ENCODE measurements at regions not wholly inside any gene's neighbourhood (a gene's known extent, or its start where the extent isn't known, plus 50 kb on each side); places are given as distances from the start of the nearest gene placed in this dataset.

DNA sequence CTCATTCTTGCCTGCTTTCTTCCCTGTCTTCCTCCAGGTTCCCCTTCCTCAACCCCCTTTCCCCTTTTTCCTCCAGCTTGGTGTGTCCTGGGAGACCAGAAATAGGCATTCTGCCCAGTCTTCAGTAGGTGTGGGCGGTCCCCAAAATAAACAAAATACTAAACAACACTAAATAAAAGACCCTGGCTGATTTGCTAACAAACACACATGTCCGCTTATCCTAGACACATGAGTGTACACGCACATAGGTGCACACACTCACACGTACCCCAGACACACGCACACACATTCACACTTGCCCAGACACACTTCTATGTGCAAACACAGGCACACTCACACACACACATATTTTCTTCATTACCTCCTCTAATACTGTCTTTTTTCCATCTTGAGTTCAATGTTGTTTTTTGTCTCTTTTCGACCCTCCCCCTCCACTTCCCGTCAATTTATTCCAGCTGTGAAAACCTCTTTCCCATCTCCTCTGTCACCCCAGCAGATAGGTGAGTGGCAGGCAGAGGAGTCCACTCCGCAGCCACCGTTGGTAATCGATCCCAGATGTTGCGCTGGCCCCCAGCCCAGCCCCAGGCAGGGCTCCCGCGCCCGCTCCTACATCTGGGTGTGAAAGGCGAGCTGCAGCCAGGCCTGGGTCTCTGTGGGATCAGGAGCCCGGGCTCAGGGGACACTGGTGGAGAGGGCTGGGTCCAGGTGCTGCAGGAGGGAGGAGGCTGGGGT lies 56.9 kb upstream of the FOXP4 start (continued):
- TF ChIP-seq, protein P1, sequence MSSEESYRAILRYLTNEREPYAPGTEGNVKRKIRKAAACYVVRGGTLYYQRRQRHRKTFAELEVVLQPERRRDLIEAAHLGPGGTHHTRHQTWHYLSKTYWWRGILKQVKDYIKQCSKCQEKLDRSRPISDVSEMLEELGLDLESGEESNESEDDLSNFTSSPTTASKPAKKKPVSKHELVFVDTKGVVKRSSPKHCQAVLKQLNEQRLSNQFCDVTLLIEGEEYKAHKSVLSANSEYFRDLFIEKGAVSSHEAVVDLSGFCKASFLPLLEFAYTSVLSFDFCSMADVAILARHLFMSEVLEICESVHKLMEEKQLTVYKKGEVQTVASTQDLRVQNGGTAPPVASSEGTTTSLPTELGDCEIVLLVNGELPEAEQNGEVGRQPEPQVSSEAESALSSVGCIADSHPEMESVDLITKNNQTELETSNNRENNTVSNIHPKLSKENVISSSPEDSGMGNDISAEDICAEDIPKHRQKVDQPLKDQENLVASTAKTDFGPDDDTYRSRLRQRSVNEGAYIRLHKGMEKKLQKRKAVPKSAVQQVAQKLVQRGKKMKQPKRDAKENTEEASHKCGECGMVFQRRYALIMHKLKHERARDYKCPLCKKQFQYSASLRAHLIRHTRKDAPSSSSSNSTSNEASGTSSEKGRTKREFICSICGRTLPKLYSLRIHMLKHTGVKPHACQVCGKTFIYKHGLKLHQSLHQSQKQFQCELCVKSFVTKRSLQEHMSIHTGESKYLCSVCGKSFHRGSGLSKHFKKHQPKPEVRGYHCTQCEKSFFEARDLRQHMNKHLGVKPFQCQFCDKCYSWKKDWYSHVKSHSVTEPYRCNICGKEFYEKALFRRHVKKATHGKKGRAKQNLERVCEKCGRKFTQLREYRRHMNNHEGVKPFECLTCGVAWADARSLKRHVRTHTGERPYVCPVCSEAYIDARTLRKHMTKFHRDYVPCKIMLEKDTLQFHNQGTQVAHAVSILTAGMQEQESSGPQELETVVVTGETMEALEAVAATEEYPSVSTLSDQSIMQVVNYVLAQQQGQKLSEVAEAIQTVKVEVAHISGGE (tag by site-specific recombination; conservative IDR thresholded peaks at IDR 0.05; ENCODE audit: low read depth): no peak
- TF ChIP-seq, protein P2, sequence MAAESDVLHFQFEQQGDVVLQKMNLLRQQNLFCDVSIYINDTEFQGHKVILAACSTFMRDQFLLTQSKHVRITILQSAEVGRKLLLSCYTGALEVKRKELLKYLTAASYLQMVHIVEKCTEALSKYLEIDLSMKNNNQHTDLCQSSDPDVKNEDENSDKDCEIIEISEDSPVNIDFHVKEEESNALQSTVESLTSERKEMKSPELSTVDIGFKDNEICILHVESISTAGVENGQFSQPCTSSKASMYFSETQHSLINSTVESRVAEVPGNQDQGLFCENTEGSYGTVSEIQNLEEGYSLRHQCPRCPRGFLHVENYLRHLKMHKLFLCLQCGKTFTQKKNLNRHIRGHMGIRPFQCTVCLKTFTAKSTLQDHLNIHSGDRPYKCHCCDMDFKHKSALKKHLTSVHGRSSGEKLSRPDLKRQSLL (tag by site-specific recombination; IDR thresholded peaks at IDR 0.05): peak; percentile 72; the same call in 1 of the 2 replicates
- TF ChIP-seq, protein P3, sequence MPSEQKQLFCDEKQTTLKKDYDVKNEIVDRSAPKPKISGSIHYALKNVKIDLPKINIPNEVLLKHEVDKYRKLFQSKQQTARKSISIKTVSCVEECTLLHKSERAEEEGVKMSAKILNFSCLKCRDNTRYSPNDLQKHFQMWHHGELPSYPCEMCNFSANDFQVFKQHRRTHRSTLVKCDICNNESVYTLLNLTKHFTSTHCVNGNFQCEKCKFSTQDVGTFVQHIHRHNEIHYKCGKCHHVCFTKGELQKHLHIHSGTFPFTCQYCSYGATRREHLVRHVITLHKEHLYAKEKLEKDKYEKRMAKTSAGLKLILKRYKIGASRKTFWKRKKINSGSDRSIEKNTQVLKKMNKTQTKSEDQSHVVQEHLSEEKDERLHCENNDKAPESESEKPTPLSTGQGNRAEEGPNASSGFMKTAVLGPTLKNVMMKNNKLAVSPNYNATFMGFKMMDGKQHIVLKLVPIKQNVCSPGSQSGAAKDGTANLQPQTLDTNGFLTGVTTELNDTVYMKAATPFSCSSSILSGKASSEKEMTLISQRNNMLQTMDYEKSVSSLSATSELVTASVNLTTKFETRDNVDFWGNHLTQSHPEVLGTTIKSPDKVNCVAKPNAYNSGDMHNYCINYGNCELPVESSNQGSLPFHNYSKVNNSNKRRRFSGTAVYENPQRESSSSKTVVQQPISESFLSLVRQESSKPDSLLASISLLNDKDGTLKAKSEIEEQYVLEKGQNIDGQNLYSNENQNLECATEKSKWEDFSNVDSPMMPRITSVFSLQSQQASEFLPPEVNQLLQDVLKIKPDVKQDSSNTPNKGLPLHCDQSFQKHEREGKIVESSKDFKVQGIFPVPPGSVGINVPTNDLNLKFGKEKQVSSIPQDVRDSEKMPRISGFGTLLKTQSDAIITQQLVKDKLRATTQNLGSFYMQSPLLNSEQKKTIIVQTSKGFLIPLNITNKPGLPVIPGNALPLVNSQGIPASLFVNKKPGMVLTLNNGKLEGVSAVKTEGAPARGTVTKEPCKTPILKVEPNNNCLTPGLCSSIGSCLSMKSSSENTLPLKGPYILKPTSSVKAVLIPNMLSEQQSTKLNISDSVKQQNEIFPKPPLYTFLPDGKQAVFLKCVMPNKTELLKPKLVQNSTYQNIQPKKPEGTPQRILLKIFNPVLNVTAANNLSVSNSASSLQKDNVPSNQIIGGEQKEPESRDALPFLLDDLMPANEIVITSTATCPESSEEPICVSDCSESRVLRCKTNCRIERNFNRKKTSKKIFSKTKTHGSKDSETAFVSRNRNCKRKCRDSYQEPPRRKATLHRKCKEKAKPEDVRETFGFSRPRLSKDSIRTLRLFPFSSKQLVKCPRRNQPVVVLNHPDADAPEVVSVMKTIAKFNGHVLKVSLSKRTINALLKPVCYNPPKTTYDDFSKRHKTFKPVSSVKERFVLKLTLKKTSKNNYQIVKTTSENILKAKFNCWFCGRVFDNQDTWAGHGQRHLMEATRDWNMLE (tag by site-specific recombination; conservative IDR thresholded peaks at IDR 0.05; ENCODE audit: low read depth): no peak
- TF ChIP-seq ZNF571 (tag by site-specific recombination; IDR thresholded peaks at IDR 0.05) (no peak), ZNF76 (tag by site-specific recombination; IDR thresholded peaks at IDR 0.05; ENCODE audit: borderline replicate concordance, low read depth) (no peak), ZNF169 (tag by site-specific recombination; IDR thresholded peaks at IDR 0.05) (no peak), ZNF184 (tag by site-specific recombination; IDR thresholded peaks at IDR 0.05) (no peak), ZNF555 (tag by site-specific recombination; conservative IDR thresholded peaks at IDR 0.05) (no peak), ZNF707 (tag by site-specific recombination; IDR thresholded peaks at IDR 0.05) (no peak), ZNF19 (tag by site-specific recombination; IDR thresholded peaks at IDR 0.05; ENCODE audit: low read depth) (no peak), ZBTB48 (tag by site-specific recombination; IDR thresholded peaks at IDR 0.05) (no peak), ZNF701 (tag by site-specific recombination; IDR thresholded peaks at IDR 0.05) (no peak), ZBTB17 (tag by site-specific recombination; IDR thresholded peaks at IDR 0.05) (peak; percentile 91), ZNF843 (tag by site-specific recombination; IDR thresholded peaks at IDR 0.05) (no peak), ZNF211 (tag by site-specific recombination; IDR thresholded peaks at IDR 0.05; ENCODE audit: low read depth) (no peak), ZNF544 (tag by site-specific recombination; IDR thresholded peaks at IDR 0.05) (no peak), ZNF792 (tag by site-specific recombination; IDR thresholded peaks at IDR 0.05) (no peak), ZNF214 (tag by site-specific recombination; IDR thresholded peaks at IDR 0.05; ENCODE audit: borderline replicate concordance) (no peak), ZNF623 (tag by site-specific recombination; IDR thresholded peaks at IDR 0.05) (no peak), ZNF658 (tag by site-specific recombination; IDR thresholded peaks at IDR 0.05) (no peak), GLI2 (tag by site-specific recombination; IDR thresholded peaks at IDR 0.05; ENCODE audit: borderline replicate concordance, low read depth) (no peak)
- TF ChIP-seq, protein P4, sequence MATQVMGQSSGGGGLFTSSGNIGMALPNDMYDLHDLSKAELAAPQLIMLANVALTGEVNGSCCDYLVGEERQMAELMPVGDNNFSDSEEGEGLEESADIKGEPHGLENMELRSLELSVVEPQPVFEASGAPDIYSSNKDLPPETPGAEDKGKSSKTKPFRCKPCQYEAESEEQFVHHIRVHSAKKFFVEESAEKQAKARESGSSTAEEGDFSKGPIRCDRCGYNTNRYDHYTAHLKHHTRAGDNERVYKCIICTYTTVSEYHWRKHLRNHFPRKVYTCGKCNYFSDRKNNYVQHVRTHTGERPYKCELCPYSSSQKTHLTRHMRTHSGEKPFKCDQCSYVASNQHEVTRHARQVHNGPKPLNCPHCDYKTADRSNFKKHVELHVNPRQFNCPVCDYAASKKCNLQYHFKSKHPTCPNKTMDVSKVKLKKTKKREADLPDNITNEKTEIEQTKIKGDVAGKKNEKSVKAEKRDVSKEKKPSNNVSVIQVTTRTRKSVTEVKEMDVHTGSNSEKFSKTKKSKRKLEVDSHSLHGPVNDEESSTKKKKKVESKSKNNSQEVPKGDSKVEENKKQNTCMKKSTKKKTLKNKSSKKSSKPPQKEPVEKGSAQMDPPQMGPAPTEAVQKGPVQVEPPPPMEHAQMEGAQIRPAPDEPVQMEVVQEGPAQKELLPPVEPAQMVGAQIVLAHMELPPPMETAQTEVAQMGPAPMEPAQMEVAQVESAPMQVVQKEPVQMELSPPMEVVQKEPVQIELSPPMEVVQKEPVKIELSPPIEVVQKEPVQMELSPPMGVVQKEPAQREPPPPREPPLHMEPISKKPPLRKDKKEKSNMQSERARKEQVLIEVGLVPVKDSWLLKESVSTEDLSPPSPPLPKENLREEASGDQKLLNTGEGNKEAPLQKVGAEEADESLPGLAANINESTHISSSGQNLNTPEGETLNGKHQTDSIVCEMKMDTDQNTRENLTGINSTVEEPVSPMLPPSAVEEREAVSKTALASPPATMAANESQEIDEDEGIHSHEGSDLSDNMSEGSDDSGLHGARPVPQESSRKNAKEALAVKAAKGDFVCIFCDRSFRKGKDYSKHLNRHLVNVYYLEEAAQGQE (tag by site-specific recombination; IDR thresholded peaks at IDR 0.05): no peak
- TF ChIP-seq, protein P5, sequence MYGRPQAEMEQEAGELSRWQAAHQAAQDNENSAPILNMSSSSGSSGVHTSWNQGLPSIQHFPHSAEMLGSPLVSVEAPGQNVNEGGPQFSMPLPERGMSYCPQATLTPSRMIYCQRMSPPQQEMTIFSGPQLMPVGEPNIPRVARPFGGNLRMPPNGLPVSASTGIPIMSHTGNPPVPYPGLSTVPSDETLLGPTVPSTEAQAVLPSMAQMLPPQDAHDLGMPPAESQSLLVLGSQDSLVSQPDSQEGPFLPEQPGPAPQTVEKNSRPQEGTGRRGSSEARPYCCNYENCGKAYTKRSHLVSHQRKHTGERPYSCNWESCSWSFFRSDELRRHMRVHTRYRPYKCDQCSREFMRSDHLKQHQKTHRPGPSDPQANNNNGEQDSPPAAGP (tag by site-specific recombination; IDR thresholded peaks at IDR 0.05): 0 out of 2 replicates have a peak, but pooled peaks have one; percentile 15
- TF ChIP-seq, protein P6, sequence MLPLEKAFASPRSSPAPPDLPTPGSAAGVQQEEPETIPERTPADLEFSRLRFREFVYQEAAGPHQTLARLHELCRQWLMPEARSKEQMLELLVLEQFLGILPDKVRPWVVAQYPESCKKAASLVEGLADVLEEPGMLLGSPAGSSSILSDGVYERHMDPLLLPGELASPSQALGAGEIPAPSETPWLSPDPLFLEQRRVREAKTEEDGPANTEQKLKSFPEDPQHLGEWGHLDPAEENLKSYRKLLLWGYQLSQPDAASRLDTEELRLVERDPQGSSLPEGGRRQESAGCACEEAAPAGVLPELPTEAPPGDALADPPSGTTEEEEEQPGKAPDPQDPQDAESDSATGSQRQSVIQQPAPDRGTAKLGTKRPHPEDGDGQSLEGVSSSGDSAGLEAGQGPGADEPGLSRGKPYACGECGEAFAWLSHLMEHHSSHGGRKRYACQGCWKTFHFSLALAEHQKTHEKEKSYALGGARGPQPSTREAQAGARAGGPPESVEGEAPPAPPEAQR (tag by site-specific recombination; IDR thresholded peaks at IDR 0.05): no peak
